PFSK-1 (cell line): ENCODE measurements at regions not wholly inside any gene's neighbourhood (a gene's known extent, or its start where the extent isn't known, plus 50 kb on each side); places are given as distances from the start of the nearest gene placed in this dataset.

Experiments
- FOXP2 ChIP-seq: optimal IDR thresholded peaks from 2 replicates; pipeline ENCODE3; 2011; ENCODE audit warnings: borderline replicate concordance, control low read depth, inconsistent platforms; ENCODE audit not compliant: insufficient read depth; ENCODE audit errors: extremely low read length, extremely low read depth
- POLR2AphosphoS5 ChIP-seq: IDR thresholded peaks from 2 replicates; pipeline ENCODE4 v1.6.1; 2012; ENCODE audit warnings: low read depth, mild to moderate bottlenecking, control low read depth, low read length, moderate library complexity
- SIN3A ChIP-seq: IDR thresholded peaks from 2 replicates; pipeline ENCODE4 v1.6.1; 2012; ENCODE audit warnings: mild to moderate bottlenecking, low read length, moderate library complexity, borderline replicate concordance; ENCODE audit not compliant: insufficient read depth
- TAF1 ChIP-seq: IDR thresholded peaks from 2 replicates; pipeline ENCODE4 v1.6.1; 2012; ENCODE audit warnings: low read length, control low read depth, borderline replicate concordance; ENCODE audit not compliant: insufficient read depth
- TF ChIP-seq, protein P1 (sequence below), 2 experiments: IDR thresholded peaks; 2 replicates each; pipeline versions ENCODE4 v1.6.1 to v1.8.0; 2011 to 2012; ENCODE audit warnings: low read depth in 2 of 2, low read length in 2 of 2, control low read depth in 1 of 2, inconsistent platforms in 1 of 2, mild to moderate bottlenecking in 1 of 2, moderate library complexity in 1 of 2; ENCODE audit not compliant: insufficient read depth in 1 of 2

DNA sequence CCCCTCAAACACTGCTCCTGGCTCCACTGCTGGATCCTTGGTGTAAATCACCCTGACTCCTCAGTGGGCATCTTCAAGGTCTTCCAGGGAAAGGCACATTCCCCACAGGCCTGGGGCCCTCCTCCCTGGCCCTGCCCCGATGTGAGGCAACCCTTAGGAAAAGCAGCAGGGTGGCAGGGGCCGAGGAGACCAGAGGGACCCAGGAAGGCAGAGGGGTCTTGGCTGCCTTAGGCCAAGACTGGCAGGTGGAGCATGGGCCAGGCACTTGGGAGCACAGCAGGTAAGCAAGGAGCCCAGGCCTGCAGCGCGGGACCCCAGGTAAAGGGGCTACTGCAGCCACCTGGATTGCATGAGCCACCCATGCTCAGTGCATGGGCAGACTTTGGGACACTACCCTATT, 96.9 kb downstream of the GYPC start:
- TF ChIP-seq SIN3A: no peak
- no peak for TF ChIP-seq POLR2AphosphoS5
- no peak for TF ChIP-seq FOXP2
- TF ChIP-seq, protein P1, sequence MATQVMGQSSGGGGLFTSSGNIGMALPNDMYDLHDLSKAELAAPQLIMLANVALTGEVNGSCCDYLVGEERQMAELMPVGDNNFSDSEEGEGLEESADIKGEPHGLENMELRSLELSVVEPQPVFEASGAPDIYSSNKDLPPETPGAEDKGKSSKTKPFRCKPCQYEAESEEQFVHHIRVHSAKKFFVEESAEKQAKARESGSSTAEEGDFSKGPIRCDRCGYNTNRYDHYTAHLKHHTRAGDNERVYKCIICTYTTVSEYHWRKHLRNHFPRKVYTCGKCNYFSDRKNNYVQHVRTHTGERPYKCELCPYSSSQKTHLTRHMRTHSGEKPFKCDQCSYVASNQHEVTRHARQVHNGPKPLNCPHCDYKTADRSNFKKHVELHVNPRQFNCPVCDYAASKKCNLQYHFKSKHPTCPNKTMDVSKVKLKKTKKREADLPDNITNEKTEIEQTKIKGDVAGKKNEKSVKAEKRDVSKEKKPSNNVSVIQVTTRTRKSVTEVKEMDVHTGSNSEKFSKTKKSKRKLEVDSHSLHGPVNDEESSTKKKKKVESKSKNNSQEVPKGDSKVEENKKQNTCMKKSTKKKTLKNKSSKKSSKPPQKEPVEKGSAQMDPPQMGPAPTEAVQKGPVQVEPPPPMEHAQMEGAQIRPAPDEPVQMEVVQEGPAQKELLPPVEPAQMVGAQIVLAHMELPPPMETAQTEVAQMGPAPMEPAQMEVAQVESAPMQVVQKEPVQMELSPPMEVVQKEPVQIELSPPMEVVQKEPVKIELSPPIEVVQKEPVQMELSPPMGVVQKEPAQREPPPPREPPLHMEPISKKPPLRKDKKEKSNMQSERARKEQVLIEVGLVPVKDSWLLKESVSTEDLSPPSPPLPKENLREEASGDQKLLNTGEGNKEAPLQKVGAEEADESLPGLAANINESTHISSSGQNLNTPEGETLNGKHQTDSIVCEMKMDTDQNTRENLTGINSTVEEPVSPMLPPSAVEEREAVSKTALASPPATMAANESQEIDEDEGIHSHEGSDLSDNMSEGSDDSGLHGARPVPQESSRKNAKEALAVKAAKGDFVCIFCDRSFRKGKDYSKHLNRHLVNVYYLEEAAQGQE (IDR thresholded peaks at IDR 0.05; ENCODE audit: insufficient read depth in 1 of 2, low read depth in 2 of 2, low read length in 2 of 2): no peak
- no peak for TF ChIP-seq TAF1

DNA sequence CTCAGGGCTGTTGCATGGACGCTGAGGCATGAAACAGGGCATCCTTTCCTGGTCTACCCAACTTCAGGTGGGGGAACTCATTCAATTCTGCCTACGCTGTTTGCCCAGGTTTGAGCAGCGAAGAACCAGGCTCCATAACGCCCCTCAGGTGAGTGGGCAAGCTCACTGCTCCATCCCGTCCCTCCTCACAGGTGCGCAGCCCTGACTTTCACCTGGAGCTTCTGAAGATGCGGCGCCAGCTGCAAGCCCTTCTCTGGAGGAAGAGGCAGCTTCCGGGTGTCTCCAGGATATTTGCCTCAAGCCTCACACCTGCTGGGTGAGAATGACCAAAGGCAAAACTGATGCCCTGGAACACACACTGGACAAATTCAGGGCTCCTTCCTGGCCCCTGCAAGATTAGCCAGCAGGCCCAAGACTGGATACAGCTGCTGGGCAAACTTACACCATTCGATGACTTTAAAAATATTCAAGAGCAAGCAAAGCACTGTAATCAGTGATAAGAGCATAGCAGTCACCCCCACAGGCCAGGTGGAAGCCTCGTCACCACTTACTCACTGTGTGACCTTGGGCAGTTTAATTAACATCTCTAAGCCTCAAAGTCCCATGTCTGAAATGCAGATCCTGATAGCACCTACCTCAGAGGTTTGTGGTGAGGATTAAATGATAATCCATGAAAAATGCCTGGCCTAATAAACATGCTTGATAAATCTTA, 97.7 kb downstream of the GYPC start:
- no peak for TF ChIP-seq POLR2AphosphoS5
- TF ChIP-seq, protein P1 (IDR thresholded peaks at IDR 0.05; ENCODE audit: insufficient read depth in 1 of 2, low read depth in 2 of 2, low read length in 2 of 2): no peak
- no peak for TF ChIP-seq TAF1
- no peak for TF ChIP-seq SIN3A

DNA sequence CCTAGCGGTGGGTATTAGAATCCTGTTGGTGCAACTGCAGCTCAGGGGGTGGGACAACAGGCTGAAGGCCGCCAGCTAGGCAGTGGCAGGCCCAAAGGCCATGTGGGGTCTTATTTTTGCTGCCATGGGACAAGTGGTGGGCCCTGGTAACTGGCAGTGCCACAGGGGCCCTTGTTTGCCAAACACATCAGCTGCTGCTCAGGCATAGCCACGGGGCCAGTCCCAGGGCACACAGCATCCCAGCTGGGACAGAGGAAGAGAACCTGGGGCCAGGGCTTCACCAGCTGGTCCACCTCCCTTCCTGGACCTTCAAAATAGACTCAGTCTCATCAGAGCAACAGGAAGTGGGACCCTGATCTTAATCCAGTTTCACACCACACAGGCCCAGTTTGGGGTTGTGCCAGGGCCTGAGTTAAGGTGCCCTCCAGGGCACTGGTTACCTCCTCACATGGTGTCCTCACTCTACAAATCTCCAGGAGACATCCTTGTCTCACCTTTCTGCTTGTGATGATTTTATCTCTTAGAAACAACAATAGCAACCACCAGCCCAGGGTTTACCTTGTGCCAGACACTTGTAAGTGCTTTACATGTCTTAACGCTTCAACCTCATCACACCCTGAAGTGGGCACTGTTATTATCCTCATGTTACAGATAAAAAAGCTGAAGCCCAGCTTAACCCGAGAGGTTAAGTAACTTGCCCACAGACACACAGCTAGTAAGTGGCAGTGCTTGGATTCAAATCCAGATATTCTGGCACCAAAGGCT, 98.5 kb downstream of the GYPC start:
- TF ChIP-seq, protein P1 (IDR thresholded peaks at IDR 0.05; ENCODE audit: insufficient read depth in 1 of 2, low read depth in 2 of 2, low read length in 2 of 2): no peak
- TF ChIP-seq TAF1 (no peak), SIN3A (no peak), POLR2AphosphoS5 (no peak), FOXP2 (no peak)

DNA sequence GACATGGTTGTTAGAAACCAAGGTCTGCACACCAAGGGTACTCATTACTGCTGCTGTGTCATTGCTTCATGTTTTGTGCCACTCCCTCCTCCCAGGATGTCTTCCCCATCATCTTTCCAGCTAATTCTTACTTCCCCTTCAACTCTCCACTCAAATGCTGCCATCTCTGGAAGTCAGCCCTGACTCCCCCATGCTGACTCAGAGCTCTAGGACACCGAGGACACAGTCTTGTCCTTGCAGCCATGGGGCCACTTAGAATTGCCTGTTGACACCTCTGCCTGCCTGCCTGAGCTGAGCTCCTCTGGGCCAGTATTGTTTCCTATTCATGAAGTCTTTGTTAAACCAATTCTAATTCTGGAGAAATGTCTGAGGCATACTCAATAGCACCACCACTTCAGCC, 100.2 kb downstream of the GYPC start:
- TF ChIP-seq SIN3A: no peak
- TF ChIP-seq, protein P1 (IDR thresholded peaks at IDR 0.05; ENCODE audit: insufficient read depth in 1 of 2, low read depth in 2 of 2, low read length in 2 of 2): no peak
- no peak for TF ChIP-seq POLR2AphosphoS5
- no peak for TF ChIP-seq TAF1
- no peak for TF ChIP-seq FOXP2
